Stomach (tissue), 8 donors: ENCODE measurements at regions not wholly inside any gene's neighbourhood (a gene's known extent, or its start where the extent isn't known, plus 50 kb on each side); places are given as distances from the start of the nearest gene placed in this dataset.

Source experiments
- DNase-seq, 2 donors: peaks; one replicate each; pipeline versions ENCODE4 v3.0.0 to v3.0.0-alpha.2; 2013 to 2019
- H3K27ac ChIP-seq, 5 donors: fragments of 200-600 bp in 4 of 5; sonication (generic) in 4 of 5; one replicate each; pipeline ENCODE4 v1.5.1; 2013 to 2019; ENCODE audit warnings: mild to moderate bottlenecking in 1 of 5, moderate library complexity in 1 of 5
- H3K27me3 ChIP-seq, 3 donors: fragments of 200-600 bp; sonication (generic); one replicate each; pipeline ENCODE4 v1.5.1; 2017 to 2019; ENCODE audit warnings: mixed run types in 1 of 3
- H3K36me3 ChIP-seq, 4 donors: fragments of 200-600 bp; sonication (generic); 1 replicate in 3 of 4; 2 replicates in 1 of 4; pipeline ENCODE4 v1.5.1; 2016 to 2019
- H3K4me1 ChIP-seq, 4 donors: fragments of 200-600 bp; sonication (generic); one replicate each; pipeline ENCODE4 v1.5.1; 2016 to 2019
- H3K4me3 ChIP-seq, 4 donors: fragments of 200-600 bp; sonication (generic) in 3 of 4; one replicate each; pipeline ENCODE4 v1.5.1; 2016 to 2019; ENCODE audit warnings: mild to moderate bottlenecking in 1 of 4
- H3K9me3 ChIP-seq, 4 donors: fragments of 200-600 bp; sonication (generic); one replicate each; pipeline ENCODE4 v1.5.1; 2016 to 2019
- EP300 ChIP-seq: sonication (generic); formaldehyde crosslinking; IDR thresholded peaks from one replicate; pipeline ENCODE4 v1.6.1; 2017; ENCODE audit warnings: antibody characterized with exemption
- POLR2A ChIP-seq, 4 donors: fragments of 450-650 bp; IDR thresholded peaks; one replicate each; pipeline ENCODE4 v1.6.1; 2016; ENCODE audit warnings: antibody characterized with exemption in 4 of 4, control low read depth in 2 of 4, mild to moderate bottlenecking in 1 of 4, moderate library complexity in 1 of 4
- POLR2AphosphoS5 ChIP-seq, 3 donors: sonication (generic); formaldehyde crosslinking; IDR thresholded peaks; one replicate each; pipeline ENCODE4 v1.6.1; 2016; ENCODE audit warnings: antibody characterized with exemption in 3 of 3
- WGBS, 5 donors: extraction: QIAGEN DNeasy Blood & Tissue Kit in 3 of 5; methylation state at CpG; one replicate each; pipeline versions ENCODE4 v1.1.5 to v1.1.7; 2013 to 2018; 5-methylcytosine and 5-hydroxymethylcytosine counted together
- intact Hi-C: fragments of 100-400 bp; cut with DNase I; formaldehyde crosslinking; loops from one replicate; pipeline ENCODE4 v1.15.1; 2023; ENCODE audit warnings: low total_unique reads
- TF ChIP-seq, protein P1 (sequence below), 7 experiments: fragments of 450-650 bp in 4 of 7; fragments of 200-600 bp in 3 of 7; sonication (generic) in 3 of 7; IDR thresholded peaks; one replicate each; pipeline ENCODE4 v1.5.1; 2016 to 2019; ENCODE audit warnings: antibody characterized with exemption in 7 of 7, control low read depth in 2 of 7, mild to moderate bottlenecking in 1 of 7
- donor health status: healthy with polysubstance abuse.
- donor health status: Bipolar disorder and iron deficiency.
- donor health status: healthy.

- intact Hi-C loops = no loop called here
- Histone ChIP-seq H3K27ac (no peak overlapping the region), H3K36me3 (no peaks in the 10 kb centered on the region), H3K4me1 (no peaks in the 10 kb centered on the region), H3K9me3 (peaks cover 0 to 6% (median 0%) of the 10 kb centered on the region in 4 donors), H3K27me3 (no peaks in the 10 kb centered on the region), H3K4me3 (no peak overlapping the region)
- 87 to 98% (median 96%) methylated on average over 1 of the region's 1 CpG for WGBS, 5 donors
- TF ChIP-seq POLR2AphosphoS5 (IDR thresholded peaks at IDR 0.05) (no peak), POLR2A (IDR thresholded peaks at IDR 0.05) (no peak), EP300 (no peak)
- TF ChIP-seq, protein P1, sequence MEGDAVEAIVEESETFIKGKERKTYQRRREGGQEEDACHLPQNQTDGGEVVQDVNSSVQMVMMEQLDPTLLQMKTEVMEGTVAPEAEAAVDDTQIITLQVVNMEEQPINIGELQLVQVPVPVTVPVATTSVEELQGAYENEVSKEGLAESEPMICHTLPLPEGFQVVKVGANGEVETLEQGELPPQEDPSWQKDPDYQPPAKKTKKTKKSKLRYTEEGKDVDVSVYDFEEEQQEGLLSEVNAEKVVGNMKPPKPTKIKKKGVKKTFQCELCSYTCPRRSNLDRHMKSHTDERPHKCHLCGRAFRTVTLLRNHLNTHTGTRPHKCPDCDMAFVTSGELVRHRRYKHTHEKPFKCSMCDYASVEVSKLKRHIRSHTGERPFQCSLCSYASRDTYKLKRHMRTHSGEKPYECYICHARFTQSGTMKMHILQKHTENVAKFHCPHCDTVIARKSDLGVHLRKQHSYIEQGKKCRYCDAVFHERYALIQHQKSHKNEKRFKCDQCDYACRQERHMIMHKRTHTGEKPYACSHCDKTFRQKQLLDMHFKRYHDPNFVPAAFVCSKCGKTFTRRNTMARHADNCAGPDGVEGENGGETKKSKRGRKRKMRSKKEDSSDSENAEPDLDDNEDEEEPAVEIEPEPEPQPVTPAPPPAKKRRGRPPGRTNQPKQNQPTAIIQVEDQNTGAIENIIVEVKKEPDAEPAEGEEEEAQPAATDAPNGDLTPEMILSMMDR (IDR thresholded peaks at IDR 0.05) = no peak
- no peak for DNase-seq
These were observed 245.1 kb downstream of the GXYLT1 start for GRCh38 chr12:41899577-41899976.

- WGBS, 5 donors = 53 to 78% (median 64%) methylated on average over 1 of the region's 1 CpG
- no peak for DNase-seq
- Histone ChIP-seq H3K27ac (no peak overlapping the region), H3K4me3 (no peak overlapping the region), H3K4me1 (no peaks in the 10 kb centered on the region), H3K36me3 (no peaks in the 10 kb centered on the region), H3K27me3 (no peaks in the 10 kb centered on the region), H3K9me3 (peaks cover 0 to 9% (median 0%) of the 10 kb centered on the region in 4 donors)
- TF ChIP-seq POLR2A (IDR thresholded peaks at IDR 0.05) = no peak
- no peak for TF ChIP-seq POLR2AphosphoS5 (IDR thresholded peaks at IDR 0.05)
- TF ChIP-seq EP300 = no peak
- TF ChIP-seq, protein P1 (IDR thresholded peaks at IDR 0.05) = no peak
- intact Hi-C loops = no loop called here
These were observed 247.1 kb downstream of the GXYLT1 start for GRCh38 chr12:41897593-41897992.

DNA sequence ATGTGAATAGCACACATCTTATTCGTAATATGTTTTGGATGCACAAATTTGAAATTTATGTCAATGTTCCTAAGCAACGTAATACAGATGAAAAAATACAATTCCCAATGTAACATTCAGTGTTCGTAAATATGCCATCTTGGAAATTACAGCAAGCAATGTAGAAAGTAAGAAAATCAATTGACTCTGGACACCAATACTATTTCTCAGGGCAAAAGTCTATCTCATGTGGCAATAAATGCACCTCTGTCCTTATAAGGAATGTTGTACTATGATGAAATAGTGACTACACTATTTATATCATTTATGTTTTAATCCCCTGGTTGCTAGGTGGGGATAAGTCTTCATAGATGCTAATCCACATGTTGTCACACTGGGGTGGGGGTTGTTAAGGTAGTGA, 251.2 kb downstream of the GXYLT1 start:
- Histone ChIP-seq H3K4me3 (no peak overlapping the region), H3K9me3 (peaks cover 0 to 9% (median 0%) of the 10 kb centered on the region in 4 donors), H3K4me1 (no peaks in the 10 kb centered on the region), H3K27ac (no peak overlapping the region), H3K27me3 (no peaks in the 10 kb centered on the region), H3K36me3 (no peaks in the 10 kb centered on the region)
- 88 to 93% (median 90%) methylated on average over 3 of the region's 3 CpGs for WGBS, 5 donors
- DNase-seq = no peak
- TF ChIP-seq, protein P1 (IDR thresholded peaks at IDR 0.05) = no peak
- TF ChIP-seq EP300 (no peak), POLR2AphosphoS5 (IDR thresholded peaks at IDR 0.05) (no peak), POLR2A (IDR thresholded peaks at IDR 0.05) (no peak)
- intact Hi-C loops = no loop called here

GRCh38 chr12:41892302-41892701, 252.4 kb downstream of the GXYLT1 start:
- peaks cover 0 to 3% (median 0%) of the 10 kb centered on the region in 4 donors for H3K9me3 ChIP-seq
- 62 to 79% (median 65%) methylated on average over 3 of the region's 3 CpGs for WGBS, 5 donors
- no peak for TF ChIP-seq POLR2A (IDR thresholded peaks at IDR 0.05)

DNA sequence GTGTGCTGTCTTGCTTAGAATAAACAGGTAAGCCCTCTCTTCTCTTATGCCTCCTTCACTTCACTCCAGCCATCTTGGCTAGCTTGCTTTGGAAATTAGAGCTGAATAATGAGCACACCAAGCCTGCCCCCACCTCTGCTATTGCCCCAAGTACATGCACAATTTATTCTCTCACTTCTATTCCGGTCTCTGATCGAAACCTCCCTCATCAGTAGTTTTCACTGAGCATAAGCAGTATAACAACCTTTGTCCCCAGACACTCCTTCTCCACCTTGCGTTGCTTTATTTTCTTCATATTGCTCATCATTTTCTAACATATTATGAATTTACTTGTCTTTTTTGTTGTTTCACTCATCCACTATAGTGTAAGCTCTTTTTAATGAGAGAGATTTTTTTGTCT, 253.4 kb downstream of the GXYLT1 start:
- no peaks in the 10 kb centered on the region for H3K27me3 ChIP-seq
- no peak for DNase-seq
- no peak overlapping the region for H3K27ac ChIP-seq
- no peaks in the 10 kb centered on the region for H3K36me3 ChIP-seq
- TF ChIP-seq, protein P1 (IDR thresholded peaks at IDR 0.05) = no peak
- no peak for TF ChIP-seq POLR2AphosphoS5 (IDR thresholded peaks at IDR 0.05)
- no peak for TF ChIP-seq POLR2A (IDR thresholded peaks at IDR 0.05)
- TF ChIP-seq EP300 = no peak
- no peak overlapping the region for H3K4me3 ChIP-seq
- intact Hi-C loops = no loop called here
- 94 to 99% (median 97%) methylated on average over 3 of the region's 3 CpGs for WGBS, 5 donors
- peaks cover 0 to 3% (median 0%) of the 10 kb centered on the region in 4 donors for H3K9me3 ChIP-seq
- H3K4me1 ChIP-seq = no peaks in the 10 kb centered on the region

More at GRCh38 chr12:41892302-41892701, 252.4 kb downstream of the GXYLT1 start:
- no peak overlapping the region for H3K4me3 ChIP-seq
- H3K4me1 ChIP-seq = no peaks in the 10 kb centered on the region
- H3K27ac ChIP-seq = no peak overlapping the region
- no peak for DNase-seq
- H3K27me3 ChIP-seq = no peaks in the 10 kb centered on the region
- intact Hi-C loops = no loop called here
- H3K36me3 ChIP-seq = no peaks in the 10 kb centered on the region
